ENCODE measurements at regions not wholly inside any gene's neighbourhood (a gene's known extent, or its start where the extent isn't known, plus 50 kb on each side); places are given as distances from the start of the nearest gene placed in this dataset.

DNA sequence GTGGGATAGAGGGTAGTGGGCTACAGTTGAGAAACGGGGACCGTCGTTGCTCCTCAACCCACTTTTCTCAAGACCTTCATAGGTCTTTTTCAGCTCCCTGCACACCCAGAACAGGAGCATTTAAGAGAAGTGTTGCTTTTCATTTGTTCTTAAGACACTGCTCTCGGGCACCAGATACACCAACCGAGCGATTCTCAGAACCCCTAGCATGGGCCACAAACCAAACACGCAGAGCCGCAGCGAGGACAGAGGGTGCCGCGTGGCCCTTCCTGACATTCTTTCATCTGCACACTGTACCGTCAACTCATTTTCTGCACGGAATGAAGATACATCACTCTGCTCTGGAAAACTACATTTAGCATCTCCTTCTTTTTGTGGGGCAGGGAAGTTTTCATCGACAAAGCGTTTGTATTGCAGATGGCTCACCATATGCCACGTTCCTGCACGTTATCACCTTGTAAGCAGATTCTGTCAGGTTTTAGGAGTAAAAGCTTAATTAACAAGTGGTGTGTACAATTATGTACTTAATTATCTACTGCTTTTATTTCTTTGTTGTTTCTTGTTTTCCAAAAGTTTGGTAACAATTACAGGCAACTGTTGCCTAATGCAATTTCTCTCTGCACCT lies 70.4 kb upstream of the MLN start:
- TF ChIP-seq, protein P1, sequence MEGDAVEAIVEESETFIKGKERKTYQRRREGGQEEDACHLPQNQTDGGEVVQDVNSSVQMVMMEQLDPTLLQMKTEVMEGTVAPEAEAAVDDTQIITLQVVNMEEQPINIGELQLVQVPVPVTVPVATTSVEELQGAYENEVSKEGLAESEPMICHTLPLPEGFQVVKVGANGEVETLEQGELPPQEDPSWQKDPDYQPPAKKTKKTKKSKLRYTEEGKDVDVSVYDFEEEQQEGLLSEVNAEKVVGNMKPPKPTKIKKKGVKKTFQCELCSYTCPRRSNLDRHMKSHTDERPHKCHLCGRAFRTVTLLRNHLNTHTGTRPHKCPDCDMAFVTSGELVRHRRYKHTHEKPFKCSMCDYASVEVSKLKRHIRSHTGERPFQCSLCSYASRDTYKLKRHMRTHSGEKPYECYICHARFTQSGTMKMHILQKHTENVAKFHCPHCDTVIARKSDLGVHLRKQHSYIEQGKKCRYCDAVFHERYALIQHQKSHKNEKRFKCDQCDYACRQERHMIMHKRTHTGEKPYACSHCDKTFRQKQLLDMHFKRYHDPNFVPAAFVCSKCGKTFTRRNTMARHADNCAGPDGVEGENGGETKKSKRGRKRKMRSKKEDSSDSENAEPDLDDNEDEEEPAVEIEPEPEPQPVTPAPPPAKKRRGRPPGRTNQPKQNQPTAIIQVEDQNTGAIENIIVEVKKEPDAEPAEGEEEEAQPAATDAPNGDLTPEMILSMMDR (conservative IDR thresholded peaks at IDR 0.05 in 1 of 2, IDR thresholded peaks at IDR 0.05 in 1 of 2; ENCODE audit: low read depth in 1 of 2, low read length in 2 of 2), result no peak
- no peak for TF ChIP-seq EZH2 (IDR thresholded peaks at IDR 0.05; ENCODE audit: low read length, missing control alignments)

All from fibroblast of lung (primary cell).